Kidney (tissue), 13 donors: ENCODE measurements at regions not wholly inside any gene's neighbourhood (a gene's known extent, or its start where the extent isn't known, plus 50 kb on each side); places are given as distances from the start of the nearest gene placed in this dataset.
"Not testable (repeated sequence)": the region's sequence is repeated elsewhere in the genome, so short reads cannot be mapped to it uniquely, and the experiment has no call there.

Source experiments
- DNase-seq, 5 donors: peaks; one replicate each; pipeline ENCODE4 v3.0.0-alpha.2; 2013 to 2020
- FAIRE-seq: peaks from 2 replicates; lab custom pipeline; 2012; peaks lifted over from hg19 to GRCh38; lab: Jason Lieb, UNC
- H3K27ac ChIP-seq, 2 donors: one replicate each; pipeline ENCODE4 v1.7.0; 2013; ENCODE audit warnings: low read depth in 2 of 2, low read length in 2 of 2, inconsistent platforms in 1 of 2
- H3K27me3 ChIP-seq: one replicate; pipeline ENCODE4 v1.7.1; 2013; ENCODE audit warnings: low read length, inconsistent platforms; ENCODE audit not compliant: control insufficient read depth, insufficient read depth
- H3K36me3 ChIP-seq, 3 donors: one replicate each; pipeline versions ENCODE4 v1.7.0 to v1.7.1; 2013; ENCODE audit warnings: low read length in 3 of 3, control low read depth in 1 of 3, inconsistent platforms in 1 of 3; ENCODE audit not compliant: insufficient read depth in 3 of 3, control insufficient read depth in 2 of 3
- H3K4me1 ChIP-seq, 3 donors: one replicate each; pipeline versions ENCODE4 v1.7.0 to v1.7.1; 2013; ENCODE audit warnings: low read length in 3 of 3, inconsistent platforms in 1 of 3, low read depth in 1 of 3; ENCODE audit not compliant: control insufficient read depth in 2 of 3, insufficient read depth in 2 of 3
- H3K4me3 ChIP-seq, 3 donors: one replicate each; pipeline versions ENCODE4 v1.7.0 to v1.8.1; 2013; ENCODE audit warnings: low read length in 3 of 3, control low read depth in 1 of 3, inconsistent platforms in 1 of 3
- H3K9ac ChIP-seq, 3 donors: one replicate each; pipeline versions ENCODE4 v1.7.0 to v1.7.1; 2013; ENCODE audit warnings: low read length in 3 of 3, control low read depth in 1 of 3, inconsistent platforms in 1 of 3
- H3K9me3 ChIP-seq, 3 donors: one replicate each; pipeline versions ENCODE4 v1.7.0 to v1.7.1; 2013; ENCODE audit warnings: low read length in 3 of 3, control low read depth in 1 of 3, inconsistent platforms in 1 of 3; ENCODE audit not compliant: control insufficient read depth in 2 of 3, insufficient read depth in 1 of 3
- CTCF ChIP-seq: IDR thresholded peaks from 3 replicates; pipeline ENCODE4 v1.5.1; 2012; ENCODE audit warnings: mild to moderate bottlenecking, moderate library complexity, borderline replicate concordance; ENCODE audit not compliant: insufficient read depth; ENCODE audit errors: extremely low read depth
- intact Hi-C: fragments of 100-400 bp; cut with DNase I; formaldehyde crosslinking; loops from one replicate; pipeline ENCODE4 v1.11.1; 2022
- donor health status: control.
- donor health status: control.
- donor health status: control.
- donor health status: control.
- donor health status: control.
- donor health status: DM: yes; HTN: yes; CAD: no.
- donor health status: Normal renal cell carcinoma (clear cell type).

GRCh38 chr3:89742546-89742945 is 635.1 kb downstream of the EPHA3 start:
- no peaks in the 10 kb centered on the region for H3K4me1 ChIP-seq
- H3K4me3 ChIP-seq: no peak overlapping the region
- DNase-seq: no peak
- H3K9ac ChIP-seq: no peak overlapping the region
- no peak for TF ChIP-seq CTCF
- no peaks in the 10 kb centered on the region for H3K27me3 ChIP-seq
- no peak overlapping the region for H3K27ac ChIP-seq
- H3K36me3 ChIP-seq: no peaks in the 10 kb centered on the region
- intact Hi-C loops: no loop called here
- no peak for FAIRE-seq
- no peaks in the 10 kb centered on the region for H3K9me3 ChIP-seq

- intact Hi-C loops: not testable (repeated sequence)
Measured at GRCh38 chr3:89747541-89748278, 640.3 kb downstream of the EPHA3 start.

DNA sequence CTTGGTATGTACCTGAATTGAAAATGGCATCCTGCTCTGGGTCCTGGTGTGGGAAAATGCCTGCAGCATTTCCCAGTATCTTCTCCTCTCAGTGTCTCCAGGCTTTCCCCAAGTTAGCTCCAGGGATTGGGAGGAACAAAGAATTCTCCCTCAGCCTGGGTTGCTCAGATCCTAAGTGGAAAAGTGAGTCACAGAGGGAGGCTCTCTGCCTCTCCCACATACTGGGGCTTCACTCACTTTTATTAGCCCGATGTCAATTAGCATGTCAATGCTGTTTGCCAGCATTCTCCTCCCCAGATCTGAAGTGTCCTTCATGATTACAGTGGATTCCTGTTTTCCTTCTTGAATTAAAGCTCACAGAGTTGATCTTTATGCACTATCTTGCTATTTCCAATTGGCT is 655.0 kb downstream of the EPHA3 start:
- no peak overlapping the region for H3K4me3 ChIP-seq
- DNase-seq: no peak
- no peaks in the 10 kb centered on the region for H3K4me1 ChIP-seq
- no peak overlapping the region for H3K27ac ChIP-seq
- H3K9ac ChIP-seq: no peak overlapping the region
- no peak for TF ChIP-seq CTCF
- H3K27me3 ChIP-seq: no peaks in the 10 kb centered on the region
- H3K9me3 ChIP-seq: no peaks in the 10 kb centered on the region
- no peak for FAIRE-seq
- intact Hi-C loops: no loop called here
- H3K36me3 ChIP-seq: no peaks in the 10 kb centered on the region

More at GRCh38 chr3:89747541-89748278, 640.3 kb downstream of the EPHA3 start:
- not testable (repeated sequence) for H3K36me3 ChIP-seq, H3K4me1 ChIP-seq, H3K4me3 ChIP-seq, H3K27me3 ChIP-seq, FAIRE-seq, H3K9me3 ChIP-seq, DNase-seq, H3K27ac ChIP-seq, H3K9ac ChIP-seq

- FAIRE-seq (no peak), DNase-seq (no peak)
- Histone ChIP-seq H3K9me3 (no peaks in the 10 kb centered on the region), H3K4me3 (no peak overlapping the region), H3K27me3 (no peaks in the 10 kb centered on the region), H3K27ac (no peak overlapping the region), H3K4me1 (no peaks in the 10 kb centered on the region), H3K36me3 (no peaks in the 10 kb centered on the region), H3K9ac (no peak overlapping the region)
- no peak for TF ChIP-seq CTCF
- intact Hi-C loops: no loop called here
Measured at GRCh38 chr3:89783341-89783927, 676.0 kb downstream of the EPHA3 start.
